ENCODE measurements at regions not wholly inside any gene's neighbourhood (a gene's known extent, or its start where the extent isn't known, plus 50 kb on each side); places are given as distances from the start of the nearest gene placed in this dataset.

DNA sequence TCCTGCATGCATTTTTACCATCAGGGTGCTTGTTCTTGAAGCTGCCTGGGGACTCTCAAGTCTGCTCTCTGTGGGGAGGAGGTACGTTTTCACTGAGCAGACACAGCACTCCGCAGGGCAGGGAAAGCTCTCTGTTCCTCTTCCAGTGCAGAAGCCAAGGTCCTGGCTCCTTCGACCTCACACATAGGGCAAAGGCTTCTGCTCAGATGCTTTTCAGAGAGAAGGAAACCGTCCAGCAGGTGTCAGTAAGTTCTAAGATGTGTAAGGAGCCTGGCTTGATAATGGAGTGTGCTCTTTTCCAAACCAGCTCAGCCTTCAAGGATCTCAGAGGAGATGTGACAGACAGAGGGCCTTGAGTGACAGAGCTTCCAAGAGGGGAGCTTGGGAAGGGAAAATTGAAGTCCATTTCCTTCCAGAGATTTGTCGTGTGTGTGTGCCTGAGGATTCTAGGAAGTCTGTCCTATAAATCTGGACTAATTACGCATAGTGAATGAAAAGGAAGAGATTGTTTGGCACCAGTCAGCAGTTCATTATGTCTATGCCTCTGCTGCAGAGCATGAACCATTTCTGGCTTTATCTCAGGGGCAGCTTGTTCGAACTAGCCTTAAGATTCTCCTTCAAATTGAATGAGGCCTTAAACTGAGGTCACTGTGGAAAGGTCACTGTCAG is 67.3 kb upstream of the UPP2 start:
- no peaks in the 10 kb centered on the region for H3K27me3 ChIP-seq
- DNase-seq (ENCODE audit: low spot score): no peak
- H3K9me3 ChIP-seq: no peaks in the 10 kb centered on the region
- H3K27ac ChIP-seq: no peak overlapping the region
- H3K36me3 ChIP-seq: no peaks in the 10 kb centered on the region
- no peak overlapping the region for H3K4me3 ChIP-seq
- no peaks in the 10 kb centered on the region for H3K4me1 ChIP-seq
- TF ChIP-seq, protein P1, sequence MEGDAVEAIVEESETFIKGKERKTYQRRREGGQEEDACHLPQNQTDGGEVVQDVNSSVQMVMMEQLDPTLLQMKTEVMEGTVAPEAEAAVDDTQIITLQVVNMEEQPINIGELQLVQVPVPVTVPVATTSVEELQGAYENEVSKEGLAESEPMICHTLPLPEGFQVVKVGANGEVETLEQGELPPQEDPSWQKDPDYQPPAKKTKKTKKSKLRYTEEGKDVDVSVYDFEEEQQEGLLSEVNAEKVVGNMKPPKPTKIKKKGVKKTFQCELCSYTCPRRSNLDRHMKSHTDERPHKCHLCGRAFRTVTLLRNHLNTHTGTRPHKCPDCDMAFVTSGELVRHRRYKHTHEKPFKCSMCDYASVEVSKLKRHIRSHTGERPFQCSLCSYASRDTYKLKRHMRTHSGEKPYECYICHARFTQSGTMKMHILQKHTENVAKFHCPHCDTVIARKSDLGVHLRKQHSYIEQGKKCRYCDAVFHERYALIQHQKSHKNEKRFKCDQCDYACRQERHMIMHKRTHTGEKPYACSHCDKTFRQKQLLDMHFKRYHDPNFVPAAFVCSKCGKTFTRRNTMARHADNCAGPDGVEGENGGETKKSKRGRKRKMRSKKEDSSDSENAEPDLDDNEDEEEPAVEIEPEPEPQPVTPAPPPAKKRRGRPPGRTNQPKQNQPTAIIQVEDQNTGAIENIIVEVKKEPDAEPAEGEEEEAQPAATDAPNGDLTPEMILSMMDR (IDR thresholded peaks at IDR 0.05): peak in 1 of 2 donors; percentile 58

DNA sequence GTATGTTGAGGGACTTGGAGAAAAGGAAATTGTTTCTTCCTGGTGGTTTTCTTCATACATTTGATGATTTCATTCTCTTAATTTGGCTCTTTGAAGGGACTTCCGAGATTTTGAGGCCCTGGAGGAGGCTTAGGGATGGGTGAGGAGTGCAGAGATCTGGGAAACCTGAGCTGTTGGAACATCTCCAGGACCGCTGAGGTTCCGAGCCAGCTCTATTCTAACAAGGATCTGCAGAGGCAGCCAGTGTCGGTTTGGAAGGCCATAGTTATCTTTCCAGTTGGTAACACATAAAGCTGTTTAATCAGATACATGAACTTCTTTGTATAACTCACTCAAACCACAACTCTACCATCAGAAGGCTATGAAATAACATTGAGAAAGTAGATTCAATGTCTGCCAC is 70.3 kb upstream of the UPP2 start:
- no peaks in the 10 kb centered on the region for H3K9me3 ChIP-seq
- no peaks in the 10 kb centered on the region for H3K4me1 ChIP-seq
- no peak overlapping the region for H3K4me3 ChIP-seq
- H3K27ac ChIP-seq: no peak overlapping the region
- TF ChIP-seq, protein P1 (IDR thresholded peaks at IDR 0.05): no peak
- no peaks in the 10 kb centered on the region for H3K27me3 ChIP-seq
- no peaks in the 10 kb centered on the region for H3K36me3 ChIP-seq
- no peak for DNase-seq (ENCODE audit: low spot score)

DNA sequence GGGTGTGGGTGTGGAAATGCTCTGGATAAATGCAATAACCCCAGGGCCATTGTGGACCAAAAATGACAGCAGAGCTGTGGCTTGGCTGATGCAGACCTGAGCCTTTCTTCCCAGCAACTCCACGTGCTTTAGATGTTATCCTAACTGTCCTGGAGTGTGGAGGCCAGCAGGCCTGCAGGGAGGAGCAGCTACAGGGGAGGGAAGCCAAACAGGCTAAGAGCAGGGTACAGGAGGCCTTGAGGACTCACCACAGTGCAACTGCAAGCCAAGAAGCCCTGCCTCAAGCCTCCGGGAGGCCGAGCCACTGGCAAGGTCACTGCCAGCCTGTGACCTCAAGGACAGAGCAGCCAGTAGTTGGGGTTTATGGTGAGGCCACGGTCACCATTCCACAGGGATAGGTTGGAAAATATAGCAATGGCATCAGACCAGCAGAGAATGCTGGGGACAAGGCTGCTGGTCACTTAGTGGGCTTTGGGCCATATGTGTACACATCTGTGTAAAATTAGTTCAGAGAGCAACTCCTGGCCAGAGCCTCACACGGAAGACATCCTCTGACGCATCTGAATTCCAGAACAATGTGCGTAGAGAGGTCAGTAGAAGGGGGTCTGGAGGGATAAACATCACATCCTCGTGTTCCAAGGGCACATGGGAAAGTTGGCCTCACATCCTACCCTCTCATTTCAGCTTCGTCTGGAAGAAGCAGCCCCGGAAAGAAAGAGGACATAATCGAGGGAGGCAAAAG is 76.2 kb upstream of the UPP2 start:
- H3K4me1 ChIP-seq: no peaks in the 10 kb centered on the region
- H3K9me3 ChIP-seq: no peaks in the 10 kb centered on the region
- TF ChIP-seq, protein P1 (IDR thresholded peaks at IDR 0.05): no peak
- no peak overlapping the region for H3K27ac ChIP-seq
- H3K4me3 ChIP-seq: no peak overlapping the region
- H3K27me3 ChIP-seq: no peaks in the 10 kb centered on the region
- DNase-seq (ENCODE audit: low spot score): no peak
- H3K36me3 ChIP-seq: no peaks in the 10 kb centered on the region

DNA sequence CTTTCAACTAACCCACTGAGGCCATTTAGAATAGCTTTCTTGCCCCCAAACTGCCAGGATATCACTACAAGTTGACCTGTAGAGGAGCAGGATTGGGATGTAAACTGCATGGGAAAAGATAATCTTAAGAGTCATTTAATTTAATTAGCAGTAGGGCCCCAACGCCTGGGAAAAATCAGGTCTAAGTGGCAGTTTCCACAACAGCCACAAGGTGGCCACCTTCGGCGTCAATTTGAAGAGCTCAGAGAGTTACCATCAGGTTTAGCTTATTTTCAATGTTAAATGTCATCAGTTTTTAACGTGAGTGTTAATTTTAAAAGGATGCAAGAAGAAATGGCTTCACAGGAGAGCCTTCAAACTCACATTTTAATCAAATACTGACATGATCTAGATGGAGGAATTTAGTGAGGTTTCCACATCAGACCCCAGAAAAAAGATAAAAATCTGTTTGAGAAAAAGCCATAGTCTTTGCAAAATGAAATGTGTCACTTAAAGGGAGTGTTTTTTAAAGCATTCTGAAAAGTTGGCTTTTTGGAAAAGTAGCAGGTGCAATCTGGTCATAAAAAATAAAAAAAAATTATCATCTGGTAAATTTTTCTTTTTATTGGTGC is 77.3 kb upstream of the UPP2 start:
- H3K9me3 ChIP-seq: no peaks in the 10 kb centered on the region
- no peaks in the 10 kb centered on the region for H3K36me3 ChIP-seq
- H3K27ac ChIP-seq: no peak overlapping the region
- TF ChIP-seq, protein P1 (IDR thresholded peaks at IDR 0.05): peak; percentile 77 to 87
- no peaks in the 10 kb centered on the region for H3K4me1 ChIP-seq
- no peak for DNase-seq (ENCODE audit: low spot score)
- no peak overlapping the region for H3K4me3 ChIP-seq
- H3K27me3 ChIP-seq: no peaks in the 10 kb centered on the region

DNA sequence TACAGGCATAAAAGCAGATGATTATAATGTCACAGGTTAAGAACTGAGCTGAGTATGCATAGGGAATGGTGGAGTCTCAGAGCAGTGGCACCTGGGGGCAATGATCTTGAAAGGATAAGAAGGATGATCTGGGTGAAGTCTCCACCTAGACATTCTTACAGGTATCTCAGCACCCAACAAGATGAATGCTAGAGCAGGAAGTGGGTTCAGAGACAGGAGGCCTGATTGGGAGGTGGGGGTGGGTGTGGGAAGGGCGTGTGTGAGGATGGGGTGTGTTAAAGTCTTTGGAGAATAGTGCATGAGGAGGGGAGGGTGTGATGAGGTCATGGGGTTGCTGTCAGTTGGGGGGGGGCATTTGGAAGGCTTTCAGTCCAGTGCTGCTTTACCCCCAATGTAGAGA is 78.8 kb upstream of the UPP2 start:
- Histone ChIP-seq H3K4me3 (no peak overlapping the region), H3K9me3 (no peaks in the 10 kb centered on the region), H3K4me1 (no peaks in the 10 kb centered on the region), H3K27ac (no peak overlapping the region), H3K27me3 (no peaks in the 10 kb centered on the region), H3K36me3 (no peaks in the 10 kb centered on the region)
- no peak for DNase-seq (ENCODE audit: low spot score)
- TF ChIP-seq, protein P1 (IDR thresholded peaks at IDR 0.05): no peak

Measured in right atrium auricular region (tissue), 2 donors.